Esophagus squamous epithelium (tissue), 5 donors: ENCODE measurements at regions not wholly inside any gene's neighbourhood (a gene's known extent, or its start where the extent isn't known, plus 50 kb on each side); places are given as distances from the start of the nearest gene placed in this dataset.
"Not testable (repeated sequence)": the region's sequence is repeated elsewhere in the genome, so short reads cannot be mapped to it uniquely, and the experiment has no call there.

ENCODE experiments used
- DNase-seq: peaks from one replicate; lab custom pipeline; 2025; lab: John Stamatoyannopoulos, UW
- H3K27ac ChIP-seq, 4 donors: fragments of 200-600 bp; sonication (generic); one replicate each; pipeline ENCODE4 v1.5.1; 2016 to 2019; ENCODE audit warnings: mild to moderate bottlenecking in 1 of 4
- H3K27me3 ChIP-seq, 4 donors: fragments of 200-600 bp; sonication (generic); 1 replicate in 3 of 4; 2 replicates in 1 of 4; pipeline versions ENCODE4 v1.5.1 to v1.6.0; 2017 to 2021; ENCODE audit warnings: antibody characterized with exemption in 1 of 4
- H3K36me3 ChIP-seq, 3 donors: fragments of 200-600 bp; sonication (generic); one replicate each; pipeline ENCODE4 v1.5.1; 2016 to 2019
- H3K4me1 ChIP-seq, 3 donors: fragments of 200-600 bp; sonication (generic); one replicate each; pipeline ENCODE4 v1.5.1; 2017 to 2019
- H3K4me3 ChIP-seq, 4 donors: fragments of 200-600 bp; sonication (generic); 1 replicate in 3 of 4; 2 replicates in 1 of 4; pipeline ENCODE4 v1.5.1; 2016 to 2019; ENCODE audit warnings: mild to moderate bottlenecking in 2 of 4, moderate library complexity in 1 of 4
- H3K9me3 ChIP-seq, 3 donors: fragments of 200-600 bp; sonication (generic); one replicate each; pipeline ENCODE4 v1.5.1; 2016 to 2019
- POLR2A ChIP-seq, 4 donors: fragments of 450-650 bp; IDR thresholded peaks; one replicate each; pipeline ENCODE4 v1.6.1; 2017; ENCODE audit warnings: antibody characterized with exemption in 4 of 4, mild to moderate bottlenecking in 4 of 4, moderate library complexity in 3 of 4
- WGBS, 2 donors: methylation state at CpG; one replicate each; pipeline ENCODE4 v1.1.5; 2018; 5-methylcytosine and 5-hydroxymethylcytosine counted together
- intact Hi-C: fragments of 100-400 bp; cut with DNase I; formaldehyde crosslinking; loops from one replicate; pipeline ENCODE4 v1.15.0; 2022
- TF ChIP-seq, protein P1 (sequence below), 6 experiments: fragments of 450-650 bp in 4 of 6; fragments of 200-600 bp in 2 of 6; sonication (generic) in 2 of 6; IDR thresholded peaks; one replicate each; pipeline ENCODE4 v1.5.1; 2016 to 2019; ENCODE audit warnings: antibody characterized with exemption in 6 of 6, mild to moderate bottlenecking in 4 of 6, moderate library complexity in 4 of 6
- donor health status: DM: yes; HTN: yes; CAD: no.

DNA sequence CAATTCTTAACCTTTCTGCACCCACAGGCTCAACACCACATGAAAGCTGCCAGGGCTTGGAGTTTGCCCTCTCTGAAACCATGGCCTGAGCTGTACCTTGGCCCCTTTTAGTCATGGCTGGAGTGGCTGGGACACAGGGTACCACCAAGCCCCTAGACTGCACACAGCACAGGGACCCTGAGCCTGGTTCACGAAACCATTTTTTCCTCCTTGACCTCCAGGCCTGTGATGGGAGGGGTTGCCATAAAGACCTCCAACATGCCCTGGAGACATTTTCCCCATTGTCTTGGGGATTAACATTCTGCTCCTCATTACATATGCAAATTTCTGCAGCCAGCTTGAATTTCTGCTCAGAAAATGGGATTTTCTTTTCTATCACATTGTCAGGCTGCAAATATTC is 113.4 kb downstream of the XPNPEP1 start:
- H3K36me3 ChIP-seq, H3K9me3 ChIP-seq, H3K4me3 ChIP-seq, H3K27me3 ChIP-seq, intact Hi-C loops, DNase-seq, H3K4me1 ChIP-seq, H3K27ac ChIP-seq: not testable (repeated sequence)
- 50 to 90% methylated on average over 1 of the region's 1 CpG for WGBS, 2 donors

DNA sequence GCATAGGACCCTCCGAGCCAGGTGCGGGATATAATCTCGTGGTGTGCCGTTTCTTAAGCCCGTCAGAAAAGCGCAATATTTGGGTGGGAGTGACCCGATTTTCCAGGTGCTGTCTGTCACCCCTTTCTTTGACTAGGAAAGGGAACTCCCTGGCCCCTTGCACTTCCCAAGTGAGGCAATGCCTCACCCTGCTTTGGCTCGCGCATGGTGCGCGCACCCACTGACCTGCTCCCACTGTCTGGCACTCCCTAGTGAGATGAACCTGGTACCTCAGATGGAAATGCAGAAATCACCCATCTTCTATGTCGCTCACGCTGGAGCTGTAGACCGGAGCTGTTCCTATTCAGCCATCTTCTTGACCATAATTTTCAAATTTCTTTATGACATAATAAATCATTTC is 122.1 kb downstream of the XPNPEP1 start:
- H3K4me1 ChIP-seq, H3K4me3 ChIP-seq, DNase-seq, H3K27ac ChIP-seq, H3K9me3 ChIP-seq, H3K36me3 ChIP-seq, intact Hi-C loops, H3K27me3 ChIP-seq: not testable (repeated sequence)
- 89 to 94% methylated on average over 10 to 12 of the region's 14 CpGs for WGBS, 2 donors

DNA sequence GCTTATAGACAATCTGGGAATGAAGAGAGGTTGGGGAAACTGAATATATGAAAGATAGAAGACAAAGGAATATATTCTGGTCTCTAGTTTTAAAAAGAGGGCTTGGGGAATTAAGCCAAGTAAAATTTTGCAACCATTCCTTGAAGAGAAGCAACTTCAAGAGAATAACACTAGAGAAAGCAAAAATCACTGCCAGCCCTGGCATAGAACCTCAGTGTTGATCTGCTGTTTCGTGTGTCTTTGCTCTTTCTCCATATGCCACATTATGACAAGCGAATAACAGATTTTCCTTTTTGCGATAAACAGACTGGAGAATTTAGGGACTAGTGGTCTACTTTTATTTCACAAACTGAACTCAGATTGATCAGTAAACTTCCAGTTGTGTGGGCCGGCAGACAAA is 132.7 kb downstream of the XPNPEP1 start:
- H3K27ac ChIP-seq, result no peak overlapping the region
- DNase-seq, result no peak
- intact Hi-C loops, result no loop called here

DNA sequence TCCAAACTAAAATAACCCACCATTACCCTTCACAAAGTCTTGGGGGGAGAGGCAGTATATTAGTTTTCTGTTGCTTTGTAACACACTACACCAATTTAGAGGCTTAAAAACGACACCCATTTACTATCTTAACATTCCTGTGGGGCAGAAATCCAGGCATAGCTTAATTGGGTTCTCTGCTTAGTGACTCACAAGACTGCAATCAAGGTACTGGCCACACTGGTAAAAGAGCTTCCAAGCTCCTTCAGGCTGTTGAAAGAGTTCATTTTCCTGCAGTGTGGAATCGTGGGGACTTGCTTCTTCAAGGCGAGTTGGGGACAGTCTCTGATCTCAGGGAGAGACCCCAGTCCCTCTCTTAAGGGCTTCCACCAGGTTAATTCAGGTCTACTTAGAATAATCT is 139.1 kb downstream of the XPNPEP1 start:
- no peaks in the 10 kb centered on the region for H3K27me3 ChIP-seq
- DNase-seq, result no peak
- intact Hi-C loops, result no loop called here
- no peaks in the 10 kb centered on the region for H3K9me3 ChIP-seq
- WGBS, 2 donors, result 46 to 56% methylated on average over 3 of the region's 3 CpGs
- no peak overlapping the region for H3K4me3 ChIP-seq
- no peaks in the 10 kb centered on the region for H3K4me1 ChIP-seq
- no peak overlapping the region for H3K27ac ChIP-seq
- TF ChIP-seq, protein P1, sequence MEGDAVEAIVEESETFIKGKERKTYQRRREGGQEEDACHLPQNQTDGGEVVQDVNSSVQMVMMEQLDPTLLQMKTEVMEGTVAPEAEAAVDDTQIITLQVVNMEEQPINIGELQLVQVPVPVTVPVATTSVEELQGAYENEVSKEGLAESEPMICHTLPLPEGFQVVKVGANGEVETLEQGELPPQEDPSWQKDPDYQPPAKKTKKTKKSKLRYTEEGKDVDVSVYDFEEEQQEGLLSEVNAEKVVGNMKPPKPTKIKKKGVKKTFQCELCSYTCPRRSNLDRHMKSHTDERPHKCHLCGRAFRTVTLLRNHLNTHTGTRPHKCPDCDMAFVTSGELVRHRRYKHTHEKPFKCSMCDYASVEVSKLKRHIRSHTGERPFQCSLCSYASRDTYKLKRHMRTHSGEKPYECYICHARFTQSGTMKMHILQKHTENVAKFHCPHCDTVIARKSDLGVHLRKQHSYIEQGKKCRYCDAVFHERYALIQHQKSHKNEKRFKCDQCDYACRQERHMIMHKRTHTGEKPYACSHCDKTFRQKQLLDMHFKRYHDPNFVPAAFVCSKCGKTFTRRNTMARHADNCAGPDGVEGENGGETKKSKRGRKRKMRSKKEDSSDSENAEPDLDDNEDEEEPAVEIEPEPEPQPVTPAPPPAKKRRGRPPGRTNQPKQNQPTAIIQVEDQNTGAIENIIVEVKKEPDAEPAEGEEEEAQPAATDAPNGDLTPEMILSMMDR (IDR thresholded peaks at IDR 0.05), result no peak
- no peak for TF ChIP-seq POLR2A (IDR thresholded peaks at IDR 0.05)
- no peaks in the 10 kb centered on the region for H3K36me3 ChIP-seq

More for the DNA sequence above, 132.7 kb downstream of the XPNPEP1 start:
- H3K36me3 ChIP-seq, result no peaks in the 10 kb centered on the region
- no peak overlapping the region for H3K4me3 ChIP-seq
- TF ChIP-seq, protein P1 (IDR thresholded peaks at IDR 0.05), result no peak
- TF ChIP-seq POLR2A (IDR thresholded peaks at IDR 0.05), result no peak
- no peaks in the 10 kb centered on the region for H3K4me1 ChIP-seq
- peaks cover 0 to 4% (median 0%) of the 10 kb centered on the region in 3 donors for H3K9me3 ChIP-seq
- WGBS, 2 donors, result 66 to 89% methylated on average over 4 of the region's 4 CpGs
- no peaks in the 10 kb centered on the region for H3K27me3 ChIP-seq

DNA sequence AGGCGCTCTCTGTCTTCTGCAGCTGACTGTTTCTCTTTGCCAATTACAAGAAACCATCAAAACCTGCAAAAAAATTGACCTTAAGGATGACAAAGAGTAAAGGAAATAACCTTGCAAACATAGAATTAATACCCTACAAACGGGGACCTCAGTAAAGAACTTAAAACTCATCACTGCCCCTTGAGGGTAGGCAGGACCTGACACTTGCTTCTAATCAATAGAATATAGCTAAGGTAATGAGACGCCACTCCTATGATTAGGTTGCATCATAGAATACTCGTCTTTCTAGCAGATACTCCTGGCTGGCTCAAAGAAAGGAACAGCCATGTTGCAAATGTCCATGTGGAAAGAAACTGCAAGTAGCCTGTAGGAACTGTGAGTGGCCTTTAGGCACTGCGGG is 140.0 kb downstream of the XPNPEP1 start:
- intact Hi-C loops, result no loop called here
- WGBS, 2 donors, result 74 to 78% methylated on average over 5 of the region's 5 CpGs
- H3K4me1 ChIP-seq, result no peaks in the 10 kb centered on the region
- no peaks in the 10 kb centered on the region for H3K27me3 ChIP-seq
- H3K9me3 ChIP-seq, result no peaks in the 10 kb centered on the region
- no peak overlapping the region for H3K27ac ChIP-seq
- TF ChIP-seq, protein P1 (IDR thresholded peaks at IDR 0.05), result no peak
- TF ChIP-seq POLR2A (IDR thresholded peaks at IDR 0.05), result no peak
- no peak overlapping the region for H3K4me3 ChIP-seq
- no peaks in the 10 kb centered on the region for H3K36me3 ChIP-seq
- DNase-seq, result no peak

DNA sequence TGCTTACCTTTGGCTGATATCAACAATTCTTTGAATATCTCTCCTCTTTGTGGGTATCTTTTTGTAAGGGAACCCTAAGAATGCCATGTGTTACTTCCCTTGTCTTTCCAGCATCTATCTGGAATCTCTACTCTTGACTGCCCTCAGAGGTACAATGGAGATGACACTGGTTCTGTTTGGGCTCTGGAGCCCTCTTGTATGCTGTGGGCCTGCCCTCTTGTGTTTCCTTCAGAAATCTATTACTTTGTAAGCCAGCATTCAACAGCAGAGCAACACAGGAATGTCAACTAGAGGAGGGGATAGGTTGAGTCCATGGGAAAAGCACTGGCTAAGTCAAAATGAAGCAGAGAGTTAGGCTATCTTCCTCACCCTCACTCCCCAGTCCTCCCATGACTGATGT is 142.3 kb downstream of the XPNPEP1 start:
- no peak for TF ChIP-seq POLR2A (IDR thresholded peaks at IDR 0.05)
- TF ChIP-seq, protein P1 (IDR thresholded peaks at IDR 0.05), result no peak
- DNase-seq, result no peak
- Histone ChIP-seq H3K36me3 (no peaks in the 10 kb centered on the region), H3K27ac (no peak overlapping the region), H3K4me3 (no peak overlapping the region), H3K4me1 (no peaks in the 10 kb centered on the region), H3K27me3 (no peaks in the 10 kb centered on the region), H3K9me3 (no peaks in the 10 kb centered on the region)
- intact Hi-C loops, result no loop called here
